PC-3 (cell line): ENCODE measurements at regions not wholly inside any gene's neighbourhood (a gene's known extent, or its start where the extent isn't known, plus 50 kb on each side); places are given as distances from the start of the nearest gene placed in this dataset.

Experiments used
- ATAC-seq: fragments of 200-7000 bp; cut with Tn5 transposase; 2 replicates; pipeline ENCODE4 v1.9.1; 2020; ENCODE audit warnings: mild to moderate bottlenecking, moderate library complexity
- BruUV-seq: library from RNA; stranded (reverse); fragments of 400-500 nt; replicated peaks from 2 replicates; lab custom pipeline; 2021; lab: Mats Ljungman, UMichigan
- CTCF ChIA-PET: fragments of 300-600 bp; sonication (Branson Sonifier 250); formaldehyde crosslinking; loops from one replicate; lab custom pipeline; 2022; ENCODE audit warnings: antibody characterized with exemption; lab: Charles Lee
- POLR2A ChIA-PET: fragments of 300-600 bp; sonication (Branson Sonifier 250); formaldehyde crosslinking; loops from one replicate; lab custom pipeline; 2022; ENCODE audit warnings: antibody characterized with exemption; ENCODE audit not compliant: unreplicated experiment; lab: Charles Lee
- DNase-seq: peaks from one replicate; pipeline ENCODE4 v3.0.0-alpha.2; 2015
- H2AFZ ChIP-seq: fragments of 300-600 bp; sonication (generic); 2 replicates; pipeline ENCODE4 v1.6.0; 2016; ENCODE audit warnings: antibody characterized with exemption, low read length
- H3F3A ChIP-seq: fragments of 300-600 bp; sonication (generic); one replicate; pipeline ENCODE4 v1.6.0; 2017; ENCODE audit warnings: antibody characterized with exemption, low read length, control low read depth, mild to moderate bottlenecking; ENCODE audit not compliant: unreplicated experiment
- H3K27ac ChIP-seq: fragments of 300-600 bp; sonication (generic); 2 replicates; pipeline ENCODE4 v1.5.1; 2016; ENCODE audit warnings: mild to moderate bottlenecking, low read length
- H3K27me3 ChIP-seq: fragments of 300-600 bp; sonication (generic); 2 replicates; pipeline ENCODE4 v1.6.1; 2016; ENCODE audit warnings: low read length, mixed read lengths
- H3K36me3 ChIP-seq: fragments of 300-600 bp; sonication (generic); 2 replicates; pipeline ENCODE4 v1.6.1; 2016; ENCODE audit warnings: low read depth, mixed run types, low read length, mixed read lengths
- H3K4me1 ChIP-seq: fragments of 300-600 bp; sonication (generic); 2 replicates; pipeline ENCODE4 v1.5.1; 2016; ENCODE audit warnings: low read length; ENCODE audit not compliant: insufficient read depth
- H3K4me2 ChIP-seq: fragments of 300-600 bp; sonication (generic); 2 replicates; pipeline ENCODE4 v1.6.0; 2016; ENCODE audit warnings: low read length
- H3K4me3 ChIP-seq: fragments of 300-600 bp; sonication (generic); 2 replicates; pipeline ENCODE4 v1.5.1; 2016; ENCODE audit warnings: mild to moderate bottlenecking, low read length, mixed read lengths
- H3K79me2 ChIP-seq: fragments of 300-600 bp; sonication (generic); 2 replicates; pipeline ENCODE4 v1.6.1; 2017; ENCODE audit warnings: low read length, mixed read lengths
- H3K9ac ChIP-seq: fragments of 300-600 bp; sonication (generic); 2 replicates; pipeline ENCODE4 v1.6.0; 2016; ENCODE audit warnings: mild to moderate bottlenecking, low read length
- H3K9me2 ChIP-seq: fragments of 300-600 bp; sonication (generic); replicated peaks from 2 replicates; pipeline ENCODE4 v1.6.1; 2016; ENCODE audit warnings: mixed run types, low read length, mixed read lengths
- H3K9me3 ChIP-seq: fragments of 300-600 bp; sonication (generic); 2 replicates; pipeline ENCODE4 v1.6.1; 2016; ENCODE audit warnings: low read length, mixed read lengths
- H4K20me1 ChIP-seq: fragments of 300-600 bp; sonication (generic); 2 replicates; pipeline ENCODE4 v1.6.1; 2016; ENCODE audit warnings: low read length, mixed read lengths
- EZH2 ChIP-seq: fragments of 300-600 bp; sonication (generic); IDR thresholded peaks from one replicate; pipeline ENCODE4 v1.6.1; 2017; ENCODE audit warnings: antibody characterized with exemption, mild to moderate bottlenecking, low read length; ENCODE audit not compliant: unreplicated experiment
- EZH2phosphoT487 ChIP-seq: fragments of 300-600 bp; sonication (generic); IDR thresholded peaks from 2 replicates; pipeline ENCODE4 v1.6.1; 2018; ENCODE audit warnings: mild to moderate bottlenecking, antibody characterized with exemption, low read length, borderline replicate concordance
- intact Hi-C: fragments of 100-400 bp; cut with micrococcal nuclease; formaldehyde crosslinking; loops from 2 replicates; pipeline ENCODE4 v1.9.0; 2023
- TF ChIP-seq, protein P1 (sequence below): fragments of 300-600 bp; sonication (generic); conservative IDR thresholded peaks from 2 replicates; pipeline ENCODE4 v1.5.1; 2017; ENCODE audit warnings: antibody characterized with exemption, low read depth, mild to moderate bottlenecking, low read length

DNA sequence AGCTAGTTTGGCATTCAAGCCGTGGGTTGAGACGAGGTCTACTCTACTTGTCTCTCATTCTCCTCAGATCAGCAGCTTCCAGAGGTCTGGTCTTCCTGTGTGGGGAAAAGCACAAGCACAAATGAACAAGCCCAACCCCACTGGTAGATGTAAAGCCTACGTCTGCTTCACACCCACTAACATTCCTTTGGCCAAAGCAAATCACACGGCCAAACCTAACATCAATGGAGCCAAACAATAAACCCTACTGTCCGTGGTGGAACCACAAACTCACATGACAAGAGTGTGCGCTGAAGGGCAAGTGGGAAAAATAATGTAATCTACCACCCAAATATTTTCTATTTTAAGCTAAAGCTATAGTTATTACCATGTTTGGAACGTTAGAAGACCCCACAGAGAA lies 179.3 kb upstream of the MGAT5 start:
- Histone ChIP-seq H3K4me1 (peaks cover 7% of the 10 kb centered on the region; the same call in 1 of the 2 replicates), H3K9me3 (no peaks in the 10 kb centered on the region), H4K20me1 (no peaks in the 10 kb centered on the region), H3K4me3 (no peak overlapping the region), H3K27ac (no peak overlapping the region), H3F3A (no peaks in the 10 kb centered on the region), H3K79me2 (no peaks in the 10 kb centered on the region), H3K9me2 (no peaks in the 10 kb centered on the region), H3K27me3 (0 out of 2 replicates have a peak, but pooled peaks cover 3% of the 10 kb centered on the region), H2AFZ (no peak overlapping the region), H3K9ac (no peak overlapping the region), H3K36me3 (no peaks in the 10 kb centered on the region), H3K4me2 (no peak overlapping the region)
- ATAC-seq = no peak
- TF ChIP-seq EZH2phosphoT487 (no peak), EZH2 (no peak)
- TF ChIP-seq, protein P1, sequence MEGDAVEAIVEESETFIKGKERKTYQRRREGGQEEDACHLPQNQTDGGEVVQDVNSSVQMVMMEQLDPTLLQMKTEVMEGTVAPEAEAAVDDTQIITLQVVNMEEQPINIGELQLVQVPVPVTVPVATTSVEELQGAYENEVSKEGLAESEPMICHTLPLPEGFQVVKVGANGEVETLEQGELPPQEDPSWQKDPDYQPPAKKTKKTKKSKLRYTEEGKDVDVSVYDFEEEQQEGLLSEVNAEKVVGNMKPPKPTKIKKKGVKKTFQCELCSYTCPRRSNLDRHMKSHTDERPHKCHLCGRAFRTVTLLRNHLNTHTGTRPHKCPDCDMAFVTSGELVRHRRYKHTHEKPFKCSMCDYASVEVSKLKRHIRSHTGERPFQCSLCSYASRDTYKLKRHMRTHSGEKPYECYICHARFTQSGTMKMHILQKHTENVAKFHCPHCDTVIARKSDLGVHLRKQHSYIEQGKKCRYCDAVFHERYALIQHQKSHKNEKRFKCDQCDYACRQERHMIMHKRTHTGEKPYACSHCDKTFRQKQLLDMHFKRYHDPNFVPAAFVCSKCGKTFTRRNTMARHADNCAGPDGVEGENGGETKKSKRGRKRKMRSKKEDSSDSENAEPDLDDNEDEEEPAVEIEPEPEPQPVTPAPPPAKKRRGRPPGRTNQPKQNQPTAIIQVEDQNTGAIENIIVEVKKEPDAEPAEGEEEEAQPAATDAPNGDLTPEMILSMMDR = no peak
- BruUV-seq = no TSS peak
- ChIA-PET POLR2A (no interaction called here), CTCF (no interaction called here)
- DNase-seq = no peak
- intact Hi-C loops = no loop called here

DNA sequence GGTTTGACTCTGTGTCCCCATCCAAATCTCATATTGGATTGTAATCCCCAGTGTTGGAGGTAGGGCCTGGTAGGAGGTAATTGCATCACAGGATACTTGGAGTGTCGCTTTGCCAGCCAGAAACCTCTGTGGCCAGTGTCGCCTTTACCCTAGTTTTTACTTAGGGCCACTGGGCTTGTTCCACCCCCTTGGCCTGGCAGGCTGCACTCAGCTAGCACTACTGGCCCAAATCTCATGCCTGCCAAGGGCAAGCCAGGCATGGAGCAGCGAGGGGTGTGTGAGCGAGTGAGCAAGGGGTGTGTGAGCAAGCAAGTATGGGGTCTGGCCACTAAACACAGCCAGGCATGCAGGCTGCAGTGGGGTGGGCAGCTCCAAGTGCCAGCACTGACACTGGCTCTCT lies 178.7 kb upstream of the MGAT5 start:
- Histone ChIP-seq H3K27me3 (0 out of 2 replicates have a peak, but pooled peaks cover 3% of the 10 kb centered on the region), H3K27ac (no peak overlapping the region), H2AFZ (no peak overlapping the region), H3K36me3 (no peaks in the 10 kb centered on the region), H3K9me3 (no peaks in the 10 kb centered on the region), H3K9ac (no peak overlapping the region), H3F3A (no peaks in the 10 kb centered on the region), H3K9me2 (no peaks in the 10 kb centered on the region), H3K4me2 (no peak overlapping the region), H4K20me1 (no peaks in the 10 kb centered on the region), H3K4me3 (no peak overlapping the region), H3K79me2 (no peaks in the 10 kb centered on the region), H3K4me1 (peaks cover 3% of the 10 kb centered on the region; the same call in 1 of the 2 replicates)
- no TSS peak for BruUV-seq
- intact Hi-C loops = no loop called here
- DNase-seq (no peak), ATAC-seq (no peak)
- ChIA-PET CTCF (no interaction called here), POLR2A (no interaction called here)
- TF ChIP-seq, protein P1 = no peak
- TF ChIP-seq EZH2phosphoT487 (no peak), EZH2 (no peak)

DNA sequence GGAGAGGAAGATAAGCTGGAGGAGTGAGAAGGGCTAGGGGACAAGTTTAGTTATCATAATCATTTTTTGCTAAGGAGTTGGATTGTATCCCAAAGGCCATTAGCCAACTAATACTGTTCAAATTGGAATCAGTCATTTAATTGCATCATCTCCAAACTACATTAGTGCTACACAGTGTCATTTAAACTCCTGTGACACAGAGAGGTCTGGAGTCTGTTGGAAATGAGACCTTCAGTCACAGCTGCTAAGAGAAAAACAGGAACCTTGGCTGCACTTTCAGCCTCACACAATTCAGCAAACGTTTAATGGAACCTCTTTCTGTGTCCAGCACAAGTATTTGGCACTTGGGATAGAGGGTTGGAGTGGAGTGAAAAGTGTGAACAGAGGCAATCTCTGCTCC lies 175.5 kb upstream of the MGAT5 start:
- ATAC-seq = no peak
- H3K27me3 ChIP-seq = 0 out of 2 replicates have a peak, but pooled peaks cover 3% of the 10 kb centered on the region

More for the DNA sequence above, 175.5 kb upstream of the MGAT5 start:
- CTCF ChIA-PET = no interaction called here
- DNase-seq = no peak
- Histone ChIP-seq H3K9me2 (no peaks in the 10 kb centered on the region), H3K27ac (no peak overlapping the region), H3K79me2 (no peaks in the 10 kb centered on the region), H3K4me3 (no peak overlapping the region), H3F3A (no peaks in the 10 kb centered on the region), H3K4me1 (no peaks in the 10 kb centered on the region; the same call in 1 of the 2 replicates), H3K36me3 (no peaks in the 10 kb centered on the region), H3K9me3 (no peaks in the 10 kb centered on the region), H3K4me2 (no peak overlapping the region), H2AFZ (no peak overlapping the region), H4K20me1 (no peaks in the 10 kb centered on the region), H3K9ac (no peak overlapping the region)
- no TSS peak for BruUV-seq
- TF ChIP-seq, protein P1 = no peak
- TF ChIP-seq EZH2phosphoT487 (no peak), EZH2 (no peak)
- intact Hi-C loops = no loop called here
- POLR2A ChIA-PET = no interaction called here
